Neuron (in vitro differentiated cells): ENCODE measurements at regions not wholly inside any gene's neighbourhood (a gene's known extent, or its start where the extent isn't known, plus 50 kb on each side); places are given as distances from the start of the nearest gene placed in this dataset.

ENCODE experiments used
- H2AFZ ChIP-seq: one replicate; pipeline ENCODE4 v1.6.1; 2013; ENCODE audit warnings: low read depth, mild to moderate bottlenecking, inconsistent platforms, low read length, moderate library complexity
- H3K27me3 ChIP-seq: one replicate; pipeline ENCODE4 v1.6.1; 2013; ENCODE audit warnings: low read length; ENCODE audit not compliant: insufficient read depth
- H3K36me3 ChIP-seq: one replicate; pipeline ENCODE4 v1.6.1; 2013; ENCODE audit warnings: low read length; ENCODE audit not compliant: insufficient read depth
- H3K4me1 ChIP-seq: one replicate; pipeline ENCODE4 v1.6.1; 2013; ENCODE audit warnings: low read length; ENCODE audit not compliant: insufficient read depth
- H3K4me3 ChIP-seq: 2 replicates; pipeline ENCODE4 v1.5.1; 2013; ENCODE audit warnings: mild to moderate bottlenecking, low read length, moderate library complexity
- H3K9me3 ChIP-seq: one replicate; pipeline ENCODE4 v1.6.1; 2013; ENCODE audit warnings: low read length

GRCh38 chr21:19286876-19287275, 883.3 kb upstream of the TMPRSS15 start:
- H3K36me3 ChIP-seq: no peaks in the 10 kb centered on the region

GRCh38 chr21:19290328-19290727, 886.7 kb upstream of the TMPRSS15 start:
- H3K9me3 ChIP-seq: no peaks in the 10 kb centered on the region
- no peaks in the 10 kb centered on the region for H3K36me3 ChIP-seq
- no peaks in the 10 kb centered on the region for H3K27me3 ChIP-seq
- H3K4me3 ChIP-seq: no peak overlapping the region
- H2AFZ ChIP-seq: no peak overlapping the region
- H3K4me1 ChIP-seq: peaks cover 2% of the 10 kb centered on the region

More at GRCh38 chr21:19286876-19287275, 883.3 kb upstream of the TMPRSS15 start:
- Histone ChIP-seq H3K4me3 (no peak overlapping the region), H3K27me3 (no peaks in the 10 kb centered on the region), H3K9me3 (no peaks in the 10 kb centered on the region), H2AFZ (no peak overlapping the region), H3K4me1 (peaks cover under 1% of the 10 kb centered on the region)

- Histone ChIP-seq H2AFZ (no peak overlapping the region), H3K4me1 (no peaks in the 10 kb centered on the region), H3K4me3 (no peak overlapping the region), H3K27me3 (no peaks in the 10 kb centered on the region), H3K36me3 (no peaks in the 10 kb centered on the region), H3K9me3 (peaks cover 2% of the 10 kb centered on the region)
These were observed 916.7 kb upstream of the TMPRSS15 start for GRCh38 chr21:19320291-19320690.

GRCh38 chr21:19321688-19322087, 918.1 kb upstream of the TMPRSS15 start:
- Histone ChIP-seq H3K9me3 (peaks cover 2% of the 10 kb centered on the region), H3K27me3 (no peaks in the 10 kb centered on the region), H2AFZ (no peak overlapping the region), H3K4me1 (no peaks in the 10 kb centered on the region), H3K4me3 (no peak overlapping the region), H3K36me3 (no peaks in the 10 kb centered on the region)

GRCh38 chr21:19322360-19322759, 918.8 kb upstream of the TMPRSS15 start:
- Histone ChIP-seq H3K4me3 (no peak overlapping the region), H3K36me3 (no peaks in the 10 kb centered on the region), H2AFZ (no peak overlapping the region), H3K4me1 (no peaks in the 10 kb centered on the region), H3K27me3 (no peaks in the 10 kb centered on the region), H3K9me3 (no peaks in the 10 kb centered on the region)

GRCh38 chr21:19326531-19327319, 923.1 kb upstream of the TMPRSS15 start:
- Histone ChIP-seq H3K36me3 (no peaks in the 10 kb centered on the region), H3K9me3 (no peaks in the 10 kb centered on the region), H3K4me3 (no peak overlapping the region), H3K4me1 (no peaks in the 10 kb centered on the region), H2AFZ (no peak overlapping the region), H3K27me3 (no peaks in the 10 kb centered on the region)

GRCh38 chr21:19328954-19329353, 925.4 kb upstream of the TMPRSS15 start:
- no peaks in the 10 kb centered on the region for H3K36me3 ChIP-seq
- peaks cover 2% of the 10 kb centered on the region for H3K9me3 ChIP-seq
- no peak overlapping the region for H3K4me3 ChIP-seq
- no peaks in the 10 kb centered on the region for H3K27me3 ChIP-seq
- H3K4me1 ChIP-seq: no peaks in the 10 kb centered on the region
- no peak overlapping the region for H2AFZ ChIP-seq

GRCh38 chr21:19340303-19340702, 936.7 kb upstream of the TMPRSS15 start:
- Histone ChIP-seq H2AFZ (no peak overlapping the region), H3K4me1 (no peaks in the 10 kb centered on the region), H3K4me3 (no peak overlapping the region), H3K9me3 (no peaks in the 10 kb centered on the region), H3K27me3 (no peaks in the 10 kb centered on the region), H3K36me3 (no peaks in the 10 kb centered on the region)

- no peak overlapping the region for H3K4me3 ChIP-seq
- H2AFZ ChIP-seq: no peak overlapping the region
- no peaks in the 10 kb centered on the region for H3K36me3 ChIP-seq
- no peaks in the 10 kb centered on the region for H3K9me3 ChIP-seq
- no peaks in the 10 kb centered on the region for H3K4me1 ChIP-seq
- H3K27me3 ChIP-seq: no peaks in the 10 kb centered on the region
These were observed 937.4 kb upstream of the TMPRSS15 start for GRCh38 chr21:19340954-19341353.

- Histone ChIP-seq H3K27me3 (no peaks in the 10 kb centered on the region), H3K36me3 (no peaks in the 10 kb centered on the region), H3K4me3 (no peak overlapping the region), H2AFZ (no peak overlapping the region), H3K4me1 (no peaks in the 10 kb centered on the region), H3K9me3 (no peaks in the 10 kb centered on the region)
These were observed 940.1 kb upstream of the TMPRSS15 start for GRCh38 chr21:19343711-19344110.

- Histone ChIP-seq H2AFZ (no peak overlapping the region), H3K4me1 (no peaks in the 10 kb centered on the region), H3K4me3 (no peak overlapping the region), H3K36me3 (no peaks in the 10 kb centered on the region), H3K27me3 (no peaks in the 10 kb centered on the region), H3K9me3 (no peaks in the 10 kb centered on the region)
These were observed 946.7 kb upstream of the TMPRSS15 start for GRCh38 chr21:19350286-19350685.

GRCh38 chr21:19353256-19353655, 949.7 kb upstream of the TMPRSS15 start:
- no peak overlapping the region for H2AFZ ChIP-seq
- no peaks in the 10 kb centered on the region for H3K4me1 ChIP-seq
- H3K4me3 ChIP-seq: no peak overlapping the region
- no peaks in the 10 kb centered on the region for H3K27me3 ChIP-seq
- no peaks in the 10 kb centered on the region for H3K9me3 ChIP-seq
- H3K36me3 ChIP-seq: no peaks in the 10 kb centered on the region

- H3K27me3 ChIP-seq: no peaks in the 10 kb centered on the region
These were observed 965.4 kb upstream of the TMPRSS15 start for GRCh38 chr21:19368944-19369343.

GRCh38 chr21:19392390-19392789, 988.8 kb upstream of the TMPRSS15 start:
- H2AFZ ChIP-seq: no peak overlapping the region
- H3K36me3 ChIP-seq: no peaks in the 10 kb centered on the region
- no peaks in the 10 kb centered on the region for H3K4me1 ChIP-seq
- H3K9me3 ChIP-seq: no peaks in the 10 kb centered on the region
- H3K4me3 ChIP-seq: no peak overlapping the region
- no peaks in the 10 kb centered on the region for H3K27me3 ChIP-seq

More at GRCh38 chr21:19368944-19369343, 965.4 kb upstream of the TMPRSS15 start:
- Histone ChIP-seq H2AFZ (no peak overlapping the region), H3K36me3 (no peaks in the 10 kb centered on the region), H3K4me3 (no peak overlapping the region), H3K4me1 (no peaks in the 10 kb centered on the region), H3K9me3 (no peaks in the 10 kb centered on the region)
